ENCODE measurements at regions not wholly inside any gene's neighbourhood (a gene's known extent, or its start where the extent isn't known, plus 50 kb on each side); places are given as distances from the start of the nearest gene placed in this dataset.
A peak's percentile ranks its signal among the peaks of the same experiment; 100 is the strongest.

DNA sequence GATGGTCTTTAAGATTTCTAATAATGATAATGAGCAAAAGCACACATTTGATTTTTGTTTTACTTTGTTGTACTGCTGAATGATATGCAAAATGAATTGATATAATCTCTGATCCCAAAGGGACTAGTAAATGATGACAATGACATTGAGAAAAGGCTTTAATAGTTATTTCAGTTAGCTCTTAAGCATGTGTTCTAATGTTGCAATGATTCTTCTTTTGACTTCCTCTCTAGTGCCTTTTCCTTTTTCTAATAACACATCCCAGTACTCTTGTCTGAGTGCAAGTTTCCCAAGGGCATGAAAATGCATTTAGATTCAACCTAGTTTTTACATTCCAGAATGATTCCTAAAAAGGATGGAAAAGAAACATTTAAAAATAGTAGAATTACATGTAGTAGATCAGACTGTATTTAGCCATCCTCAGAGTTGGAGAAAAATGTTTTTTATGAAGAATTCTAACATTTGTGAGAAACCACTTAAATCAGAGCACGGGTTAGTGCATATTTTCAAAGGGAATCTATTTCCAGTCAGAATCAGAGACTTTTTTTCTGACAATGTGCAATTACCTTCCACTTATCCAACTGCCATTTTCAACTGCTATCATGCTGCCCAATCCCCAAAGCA, 508.8 kb downstream of the C4orf33 start:
- Histone ChIP-seq H3K27me3 (ENCODE audit: insufficient read depth, low read depth, low read length) (no peaks in the 10 kb centered on the region), H3K9me3 (ENCODE audit: low read length) (no peaks in the 10 kb centered on the region), H3K9me2 (ENCODE audit: insufficient read depth, low read length) (no peaks in the 10 kb centered on the region), H4K20me1 (ENCODE audit: insufficient read depth) (no peaks in the 10 kb centered on the region), H3K9ac (ENCODE audit: low read length) (no peak overlapping the region), H3F3A (ENCODE audit: insufficient read depth, low read length, poor library complexity, severe bottlenecking) (no peaks in the 10 kb centered on the region), H3K79me2 (replicated peaks; ENCODE audit: insufficient read depth, low read length) (no peaks in the 10 kb centered on the region), H3K4me2 (ENCODE audit: low read length) (no peak overlapping the region), H3K36me3 (ENCODE audit: insufficient read depth, low read length) (no peaks in the 10 kb centered on the region), H2AFZ (ENCODE audit: low read depth, low read length) (no peak overlapping the region), H3K4me3 (ENCODE audit: low read length) (peak overlapping the region; percentile 7), H3K27ac (ENCODE audit: low read length) (peak overlapping the region; percentile 18)
- TF ChIP-seq POLR2AphosphoS5 (IDR thresholded peaks at IDR 0.05) (no peak), TAF1 (IDR thresholded peaks at IDR 0.05; ENCODE audit: low read depth) (no peak), MXI1 (conservative IDR thresholded peaks at IDR 0.05; ENCODE audit: poor library complexity, severe bottlenecking) (no peak), EZH2 (IDR thresholded peaks at IDR 0.05; ENCODE audit: borderline replicate concordance, insufficient read depth, low read length, poor library complexity, severe bottlenecking) (no peak), EP300 (conservative IDR thresholded peaks at IDR 0.05; ENCODE audit: poor library complexity, severe bottlenecking) (no peak), RAD21 (conservative IDR thresholded peaks at IDR 0.05) (no peak)
- TF ChIP-seq, protein P1, sequence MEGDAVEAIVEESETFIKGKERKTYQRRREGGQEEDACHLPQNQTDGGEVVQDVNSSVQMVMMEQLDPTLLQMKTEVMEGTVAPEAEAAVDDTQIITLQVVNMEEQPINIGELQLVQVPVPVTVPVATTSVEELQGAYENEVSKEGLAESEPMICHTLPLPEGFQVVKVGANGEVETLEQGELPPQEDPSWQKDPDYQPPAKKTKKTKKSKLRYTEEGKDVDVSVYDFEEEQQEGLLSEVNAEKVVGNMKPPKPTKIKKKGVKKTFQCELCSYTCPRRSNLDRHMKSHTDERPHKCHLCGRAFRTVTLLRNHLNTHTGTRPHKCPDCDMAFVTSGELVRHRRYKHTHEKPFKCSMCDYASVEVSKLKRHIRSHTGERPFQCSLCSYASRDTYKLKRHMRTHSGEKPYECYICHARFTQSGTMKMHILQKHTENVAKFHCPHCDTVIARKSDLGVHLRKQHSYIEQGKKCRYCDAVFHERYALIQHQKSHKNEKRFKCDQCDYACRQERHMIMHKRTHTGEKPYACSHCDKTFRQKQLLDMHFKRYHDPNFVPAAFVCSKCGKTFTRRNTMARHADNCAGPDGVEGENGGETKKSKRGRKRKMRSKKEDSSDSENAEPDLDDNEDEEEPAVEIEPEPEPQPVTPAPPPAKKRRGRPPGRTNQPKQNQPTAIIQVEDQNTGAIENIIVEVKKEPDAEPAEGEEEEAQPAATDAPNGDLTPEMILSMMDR (IDR thresholded peaks at IDR 0.05; ENCODE audit: poor library complexity, severe bottlenecking): no peak

DNA sequence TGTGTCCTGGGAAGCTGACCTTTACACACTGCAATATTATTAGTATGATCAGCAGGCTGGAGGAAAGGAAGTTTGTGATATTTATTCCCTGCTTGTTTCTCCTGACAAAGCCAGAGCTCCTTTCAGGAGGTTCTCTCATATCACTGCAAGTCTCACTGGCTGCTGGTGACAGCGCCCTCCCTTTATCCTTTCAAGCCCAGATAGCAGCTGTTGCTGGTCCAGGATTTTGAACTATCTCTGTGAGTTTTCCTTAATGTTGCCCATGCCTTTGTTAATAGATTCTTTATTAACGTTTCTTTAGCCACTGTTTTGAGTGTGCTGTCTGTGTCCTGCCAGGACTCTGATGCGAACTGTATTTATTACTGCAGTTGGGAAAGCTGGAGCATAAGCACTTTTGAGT, 518.7 kb downstream of the C4orf33 start:
- H4K20me1 ChIP-seq (ENCODE audit: insufficient read depth): no peaks in the 10 kb centered on the region
- H3F3A ChIP-seq (ENCODE audit: insufficient read depth, low read length, poor library complexity, severe bottlenecking): no peaks in the 10 kb centered on the region
- no peak overlapping the region for H3K27ac ChIP-seq (ENCODE audit: low read length)
- H3K9ac ChIP-seq (ENCODE audit: low read length): no peak overlapping the region
- H3K9me3 ChIP-seq (ENCODE audit: low read length): no peaks in the 10 kb centered on the region
- no peaks in the 10 kb centered on the region for H3K36me3 ChIP-seq (ENCODE audit: insufficient read depth, low read length)
- H3K4me2 ChIP-seq (ENCODE audit: low read length): no peak overlapping the region
- no peak overlapping the region for H2AFZ ChIP-seq (ENCODE audit: low read depth, low read length)
- H3K4me3 ChIP-seq (ENCODE audit: low read length): no peak overlapping the region
- no peaks in the 10 kb centered on the region for H3K27me3 ChIP-seq (ENCODE audit: insufficient read depth, low read depth, low read length)
- H3K9me2 ChIP-seq (ENCODE audit: insufficient read depth, low read length): no peaks in the 10 kb centered on the region
- TF ChIP-seq POLR2AphosphoS5 (IDR thresholded peaks at IDR 0.05) (no peak), EZH2 (IDR thresholded peaks at IDR 0.05; ENCODE audit: borderline replicate concordance, insufficient read depth, low read length, poor library complexity, severe bottlenecking) (no peak), RAD21 (conservative IDR thresholded peaks at IDR 0.05) (no peak), SMC3 (conservative IDR thresholded peaks at IDR 0.05; ENCODE audit: poor library complexity) (no peak), TAF1 (IDR thresholded peaks at IDR 0.05; ENCODE audit: low read depth) (no peak), EP300 (conservative IDR thresholded peaks at IDR 0.05; ENCODE audit: poor library complexity, severe bottlenecking) (no peak), MXI1 (conservative IDR thresholded peaks at IDR 0.05; ENCODE audit: poor library complexity, severe bottlenecking) (no peak)
- TF ChIP-seq, protein P1 (IDR thresholded peaks at IDR 0.05; ENCODE audit: poor library complexity, severe bottlenecking): no peak
- TF ChIP-seq, protein P2, sequence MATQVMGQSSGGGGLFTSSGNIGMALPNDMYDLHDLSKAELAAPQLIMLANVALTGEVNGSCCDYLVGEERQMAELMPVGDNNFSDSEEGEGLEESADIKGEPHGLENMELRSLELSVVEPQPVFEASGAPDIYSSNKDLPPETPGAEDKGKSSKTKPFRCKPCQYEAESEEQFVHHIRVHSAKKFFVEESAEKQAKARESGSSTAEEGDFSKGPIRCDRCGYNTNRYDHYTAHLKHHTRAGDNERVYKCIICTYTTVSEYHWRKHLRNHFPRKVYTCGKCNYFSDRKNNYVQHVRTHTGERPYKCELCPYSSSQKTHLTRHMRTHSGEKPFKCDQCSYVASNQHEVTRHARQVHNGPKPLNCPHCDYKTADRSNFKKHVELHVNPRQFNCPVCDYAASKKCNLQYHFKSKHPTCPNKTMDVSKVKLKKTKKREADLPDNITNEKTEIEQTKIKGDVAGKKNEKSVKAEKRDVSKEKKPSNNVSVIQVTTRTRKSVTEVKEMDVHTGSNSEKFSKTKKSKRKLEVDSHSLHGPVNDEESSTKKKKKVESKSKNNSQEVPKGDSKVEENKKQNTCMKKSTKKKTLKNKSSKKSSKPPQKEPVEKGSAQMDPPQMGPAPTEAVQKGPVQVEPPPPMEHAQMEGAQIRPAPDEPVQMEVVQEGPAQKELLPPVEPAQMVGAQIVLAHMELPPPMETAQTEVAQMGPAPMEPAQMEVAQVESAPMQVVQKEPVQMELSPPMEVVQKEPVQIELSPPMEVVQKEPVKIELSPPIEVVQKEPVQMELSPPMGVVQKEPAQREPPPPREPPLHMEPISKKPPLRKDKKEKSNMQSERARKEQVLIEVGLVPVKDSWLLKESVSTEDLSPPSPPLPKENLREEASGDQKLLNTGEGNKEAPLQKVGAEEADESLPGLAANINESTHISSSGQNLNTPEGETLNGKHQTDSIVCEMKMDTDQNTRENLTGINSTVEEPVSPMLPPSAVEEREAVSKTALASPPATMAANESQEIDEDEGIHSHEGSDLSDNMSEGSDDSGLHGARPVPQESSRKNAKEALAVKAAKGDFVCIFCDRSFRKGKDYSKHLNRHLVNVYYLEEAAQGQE (IDR thresholded peaks at IDR 0.05; ENCODE audit: borderline replicate concordance): no peak
- no peaks in the 10 kb centered on the region for H3K79me2 ChIP-seq (replicated peaks; ENCODE audit: insufficient read depth, low read length)

Data from neural cell (in vitro differentiated cells).